ENCODE measurements at regions not wholly inside any gene's neighbourhood (a gene's known extent, or its start where the extent isn't known, plus 50 kb on each side); places are given as distances from the start of the nearest gene placed in this dataset.

- in situ Hi-C loops (cut with HindIII; ENCODE audit: low sequenced_read_pairs), result no loop called here
These were observed 406.0 kb downstream of the CTTN start for GRCh38 chr11:70804139-70804837.

DNA sequence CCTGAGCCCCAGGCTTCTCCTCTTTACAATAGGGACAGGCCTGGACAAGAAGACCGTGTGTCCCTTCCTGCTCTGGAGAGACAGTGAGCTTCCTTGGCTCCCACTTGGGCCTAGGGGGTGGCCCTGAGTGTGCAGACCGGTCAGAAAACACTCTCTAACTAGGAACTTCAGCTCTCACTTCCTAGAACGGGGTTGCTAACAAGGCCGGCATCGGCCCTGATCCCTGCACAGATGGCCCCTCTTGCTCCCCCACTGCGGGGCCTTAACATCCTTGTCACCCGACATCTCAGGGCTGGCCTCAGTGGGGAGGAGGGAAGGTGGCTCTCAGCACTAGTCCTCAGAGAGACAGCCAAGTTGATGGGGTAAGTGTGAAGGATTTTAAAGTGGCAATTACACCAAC is 406.9 kb downstream of the CTTN start:
- in situ Hi-C loops (cut with HindIII; ENCODE audit: low sequenced_read_pairs), result no loop called here

DNA sequence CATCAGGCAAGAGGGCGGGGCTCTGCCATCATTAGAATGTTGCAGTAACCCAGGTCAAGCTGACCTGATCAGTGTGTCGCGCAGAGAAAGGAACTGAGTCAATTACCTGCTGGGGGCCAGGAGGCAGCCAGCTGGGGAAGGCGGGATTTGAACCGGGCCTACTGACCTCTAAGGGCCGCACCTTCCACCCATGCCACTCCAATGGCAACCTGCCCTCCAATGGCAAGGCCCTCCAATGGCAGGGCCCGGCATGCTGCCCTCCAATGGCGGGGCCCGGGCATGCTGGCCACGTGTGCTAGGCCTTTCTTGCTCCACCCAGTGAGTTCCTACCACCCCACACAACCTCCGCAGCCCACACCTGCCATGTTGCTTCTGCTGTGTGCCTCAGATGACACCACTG is 407.6 kb downstream of the CTTN start:
- in situ Hi-C loops (cut with HindIII; ENCODE audit: low sequenced_read_pairs), result no loop called here

GRCh38 chr11:70806461-70807194 is 408.3 kb downstream of the CTTN start:
- in situ Hi-C loops (cut with HindIII; ENCODE audit: low sequenced_read_pairs), result no loop called here

DNA sequence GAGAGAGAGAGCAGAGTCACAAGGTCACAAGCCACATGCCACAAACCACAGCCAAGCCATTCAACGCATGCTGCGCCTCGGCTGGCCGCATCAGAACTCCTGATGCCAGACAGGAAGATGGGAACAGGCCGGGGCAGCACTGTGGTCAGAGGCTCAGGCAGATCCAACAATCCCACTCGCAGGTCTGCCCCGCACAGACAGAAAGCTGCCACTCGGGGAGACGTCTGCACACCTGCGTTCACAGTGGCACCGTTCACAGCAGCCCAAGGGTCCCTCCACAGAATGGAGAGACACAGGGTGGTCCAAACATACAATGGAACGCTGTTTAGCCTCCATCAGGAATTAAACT is 408.8 kb downstream of the CTTN start:
- in situ Hi-C loops (cut with HindIII; ENCODE audit: low sequenced_read_pairs), result no loop called here

DNA sequence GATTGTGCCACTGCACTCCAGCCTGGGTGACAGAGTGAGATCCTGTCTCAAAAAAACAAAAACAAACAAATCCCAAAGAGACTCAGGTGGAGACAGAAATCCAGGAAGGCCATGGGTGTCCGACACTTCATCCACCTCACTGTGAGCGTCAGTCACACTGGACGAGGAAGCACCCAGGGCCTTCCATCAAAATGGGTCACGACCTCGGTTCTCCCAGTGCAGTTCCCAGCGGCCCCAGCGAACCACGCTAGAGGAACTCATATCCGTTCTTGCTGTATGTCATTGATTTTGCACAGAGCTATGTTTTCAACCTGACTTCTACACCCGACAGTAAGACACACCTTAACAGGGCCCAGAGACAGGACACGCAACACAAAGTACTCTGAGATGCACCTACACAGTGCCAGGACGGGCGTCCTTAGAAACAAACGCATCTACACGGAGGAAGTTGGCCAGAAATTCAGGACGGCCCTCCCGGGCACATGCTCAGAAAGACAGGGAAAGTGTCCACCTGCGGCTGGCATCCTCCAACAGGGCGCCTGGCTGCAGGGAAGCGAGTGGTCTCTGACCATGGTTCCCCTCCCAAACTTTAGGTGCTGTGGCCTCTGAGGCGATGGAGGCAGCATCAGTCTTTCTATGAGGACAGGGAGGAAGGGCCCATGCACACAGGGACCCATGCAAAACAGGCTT is 410.5 kb downstream of the CTTN start:
- in situ Hi-C loops (cut with HindIII; ENCODE audit: low sequenced_read_pairs), result no loop called here

DNA sequence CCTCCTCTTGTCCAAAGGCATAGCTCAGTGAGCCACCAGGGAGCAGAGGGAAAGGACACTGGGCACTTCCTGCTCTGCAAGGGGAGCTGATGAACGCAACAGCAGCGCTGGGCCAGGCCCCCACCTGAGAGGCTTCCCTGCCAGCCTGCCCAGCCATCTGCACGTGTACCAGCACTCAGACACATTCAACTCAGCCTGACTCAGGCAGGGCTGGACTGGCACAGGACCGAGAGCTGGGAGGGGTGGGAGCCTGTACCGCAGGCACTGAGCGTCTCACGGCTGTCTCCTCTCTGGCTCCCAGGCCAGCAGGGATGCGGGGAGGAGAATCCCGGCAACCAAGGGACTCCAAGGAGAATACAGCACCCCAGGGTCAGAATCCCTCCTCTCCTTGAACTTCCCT is 411.8 kb downstream of the CTTN start:
- in situ Hi-C loops (cut with HindIII; ENCODE audit: low sequenced_read_pairs), result no loop called here

DNA sequence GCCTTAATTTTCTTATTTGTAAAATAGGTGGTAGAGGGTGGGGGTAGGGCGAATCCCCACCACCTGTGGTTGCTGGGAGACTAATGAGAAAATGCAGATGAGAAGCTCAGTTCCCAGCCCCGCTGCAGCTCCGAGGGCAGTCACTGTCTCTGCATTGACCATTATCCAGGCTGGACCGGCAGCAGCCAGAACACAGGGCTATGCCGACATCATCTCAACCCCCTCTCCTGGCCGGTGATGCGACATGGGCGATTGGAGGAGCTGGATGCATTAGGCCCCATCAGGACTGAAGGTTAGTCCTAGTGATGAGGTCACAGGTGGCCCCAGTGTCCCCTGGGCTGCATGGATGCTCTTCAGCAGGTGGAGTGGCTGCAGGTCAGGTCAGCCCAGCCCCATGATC is 412.4 kb downstream of the CTTN start:
- in situ Hi-C loops (cut with HindIII; ENCODE audit: low sequenced_read_pairs), result no loop called here

- in situ Hi-C loops (cut with HindIII; ENCODE audit: low sequenced_read_pairs), result no loop called here
These were observed 413.2 kb downstream of the CTTN start for GRCh38 chr11:70811483-70811882.

DNA sequence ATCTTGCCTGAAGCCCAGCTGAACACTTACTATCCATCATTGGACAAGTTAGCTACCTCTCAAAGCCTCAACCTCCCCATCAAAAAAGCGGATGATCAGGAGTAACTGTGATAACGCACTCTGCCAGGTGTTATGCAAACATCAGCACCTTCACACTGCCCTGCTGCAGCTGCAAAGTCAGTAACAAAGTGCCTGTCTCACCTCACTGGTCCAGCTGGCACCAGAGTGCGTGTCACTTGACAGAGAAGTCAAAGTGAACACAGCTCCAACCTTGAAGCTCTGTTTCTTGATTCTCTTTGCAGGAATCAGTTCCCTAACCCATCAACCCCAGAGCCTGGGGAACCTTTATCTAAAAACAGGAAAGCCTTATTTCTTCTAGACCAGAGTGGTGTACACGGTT is 413.6 kb downstream of the CTTN start:
- in situ Hi-C loops (cut with HindIII; ENCODE audit: low sequenced_read_pairs), result no loop called here

DNA sequence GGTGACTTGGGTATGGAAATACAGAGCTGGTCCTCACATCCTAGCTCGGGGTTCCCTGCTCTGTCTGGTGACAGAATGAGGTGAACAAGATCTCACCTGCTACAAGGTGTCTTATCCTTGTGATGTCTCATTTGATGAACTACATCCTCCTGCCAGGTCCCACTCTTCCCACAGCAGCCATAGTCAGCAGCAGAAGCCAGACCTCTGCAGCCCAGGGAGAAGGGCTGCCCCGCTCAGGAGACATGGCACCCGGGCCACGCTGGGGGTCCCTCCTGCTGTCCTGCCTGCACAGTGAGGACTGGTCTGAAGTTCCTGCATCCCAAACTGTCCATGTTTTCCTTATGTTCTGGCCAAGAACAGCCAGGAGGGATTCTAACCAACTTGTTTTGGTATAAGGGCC is 414.1 kb downstream of the CTTN start:
- in situ Hi-C loops (cut with HindIII; ENCODE audit: low sequenced_read_pairs), result no loop called here

DNA sequence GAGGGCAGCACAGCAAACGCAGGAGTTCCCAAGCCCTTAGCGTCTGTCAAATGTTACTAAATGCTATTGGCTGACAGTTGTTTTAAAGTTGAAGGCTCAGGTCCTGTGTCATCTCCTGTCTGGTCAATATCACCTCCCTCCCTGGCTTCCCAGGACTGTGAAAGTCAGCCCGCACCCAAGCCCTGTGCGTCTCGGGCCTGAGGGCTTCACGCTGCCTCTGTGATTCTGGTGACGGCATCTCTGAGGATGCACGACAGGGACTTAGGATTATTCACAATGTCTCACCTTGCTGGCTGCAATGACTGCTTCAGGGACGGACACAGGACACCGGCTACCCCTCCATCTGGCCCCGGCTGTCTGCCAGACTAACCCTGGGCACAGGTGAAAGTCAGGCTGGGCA is 415.3 kb downstream of the CTTN start:
- in situ Hi-C loops (cut with HindIII; ENCODE audit: low sequenced_read_pairs), result no loop called here

DNA sequence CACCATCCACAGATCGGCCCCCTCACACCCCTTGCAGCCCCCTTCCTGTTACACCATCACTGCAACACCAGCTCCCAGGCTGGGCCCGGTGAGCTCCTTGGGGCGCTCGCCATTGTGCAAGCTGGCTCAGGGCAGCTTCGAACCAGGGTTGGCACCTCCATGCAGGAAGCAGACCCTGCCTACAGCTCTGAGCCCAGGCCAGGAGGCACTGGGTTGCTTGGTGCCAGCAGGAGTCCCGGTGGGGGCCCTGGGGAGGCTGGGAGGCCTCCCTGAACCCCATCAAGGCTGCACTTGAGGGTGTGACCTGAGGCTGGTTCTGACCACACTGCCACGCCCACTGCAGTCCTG is 417.1 kb downstream of the CTTN start:
- in situ Hi-C loops (cut with HindIII; ENCODE audit: low sequenced_read_pairs), result no loop called here

DNA sequence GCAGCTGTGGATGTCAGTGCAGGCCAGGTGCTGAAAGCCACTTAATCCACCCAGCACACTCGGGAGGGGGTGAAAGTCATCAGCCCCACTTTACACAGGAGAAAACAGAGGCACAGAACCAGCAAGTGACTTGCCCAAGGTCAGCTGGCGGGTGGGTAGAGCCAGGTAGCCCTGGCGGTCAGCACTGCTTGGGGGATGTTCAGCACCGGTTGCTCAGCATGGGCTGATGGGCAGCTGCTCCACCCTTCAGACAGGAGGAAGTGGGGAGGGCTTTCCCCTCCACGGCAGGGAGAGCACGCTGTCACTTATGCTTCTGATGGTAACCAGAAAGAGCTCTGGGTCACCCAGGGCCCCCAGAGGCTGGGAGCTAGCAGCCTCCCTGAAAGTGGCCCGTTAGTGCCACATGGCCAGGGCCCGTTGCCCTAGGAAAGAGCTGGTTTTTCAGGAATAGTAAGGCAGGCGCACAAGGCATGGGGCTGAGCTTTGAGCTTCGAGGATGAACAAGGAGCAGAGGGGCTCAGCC is 417.9 kb downstream of the CTTN start:
- in situ Hi-C loops (cut with HindIII; ENCODE audit: low sequenced_read_pairs), result no loop called here

DNA sequence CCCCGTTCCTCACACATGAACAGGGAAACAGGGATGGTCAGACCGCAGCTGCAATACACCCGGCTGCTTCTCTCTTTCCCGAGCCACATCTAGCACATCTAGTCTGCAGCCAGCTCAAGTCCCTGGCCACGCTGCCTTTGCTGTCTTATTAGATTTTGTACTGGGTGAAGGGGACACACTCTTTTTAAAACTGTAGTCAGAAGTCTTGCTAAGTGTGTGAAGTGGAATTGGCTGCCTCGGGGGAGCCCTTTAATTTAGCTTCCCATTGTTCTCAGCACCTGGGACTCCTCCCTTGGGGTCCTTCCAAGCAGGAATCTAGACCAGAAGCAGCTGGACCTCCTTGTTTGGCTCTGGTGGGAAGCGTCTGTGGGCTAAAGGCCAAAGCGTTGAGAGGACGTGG is 420.0 kb downstream of the CTTN start:
- in situ Hi-C loops (cut with HindIII; ENCODE audit: low sequenced_read_pairs), result no loop called here

DNA sequence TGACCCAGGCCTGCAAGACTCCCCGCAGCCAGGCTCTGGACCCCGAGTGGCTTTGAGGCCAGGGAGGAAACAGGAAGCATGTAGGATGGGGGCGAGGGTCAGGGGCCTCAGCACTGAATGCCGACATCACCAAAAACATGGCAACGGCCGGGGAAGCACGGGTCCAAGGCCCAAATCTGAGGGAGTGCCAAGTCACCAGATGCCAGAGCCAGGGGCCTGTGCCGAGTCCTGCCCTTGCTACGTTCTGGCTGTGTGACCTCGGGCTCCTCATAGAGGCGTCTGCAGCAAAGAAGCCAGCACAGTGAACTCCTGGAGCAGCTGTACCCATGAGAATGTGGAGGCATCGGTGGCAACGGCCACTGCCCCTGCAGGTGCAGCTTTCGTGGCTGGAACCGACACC is 420.7 kb downstream of the CTTN start:
- in situ Hi-C loops (cut with HindIII; ENCODE audit: low sequenced_read_pairs), result no loop called here

- in situ Hi-C loops (cut with HindIII; ENCODE audit: low sequenced_read_pairs), result no loop called here
These were observed 422.0 kb downstream of the CTTN start for GRCh38 chr11:70820311-70820710.

DNA sequence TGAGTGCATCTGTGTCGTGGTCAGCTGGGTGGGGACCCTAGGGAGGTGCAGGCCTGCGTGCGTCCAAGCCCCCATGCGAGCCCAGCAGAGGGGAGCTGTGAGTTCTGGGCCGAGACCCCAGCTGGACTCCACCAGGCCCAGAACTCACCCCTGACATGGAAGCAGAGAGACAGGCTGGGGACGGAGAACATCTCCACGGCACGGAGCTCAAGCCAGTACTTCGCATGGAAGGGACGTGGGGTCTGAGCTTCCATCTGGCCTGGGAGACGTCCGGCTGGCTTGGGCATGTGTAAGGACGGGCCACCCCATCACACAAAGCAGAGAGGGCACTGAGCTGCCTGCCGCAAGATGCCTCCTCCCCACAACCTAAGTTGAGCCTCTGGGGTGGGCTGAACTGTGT is 422.4 kb downstream of the CTTN start:
- in situ Hi-C loops (cut with HindIII; ENCODE audit: low sequenced_read_pairs), result no loop called here

GRCh38 chr11:70823771-70824170 is 425.4 kb downstream of the CTTN start:
- in situ Hi-C loops (cut with HindIII; ENCODE audit: low sequenced_read_pairs), result no loop called here

DNA sequence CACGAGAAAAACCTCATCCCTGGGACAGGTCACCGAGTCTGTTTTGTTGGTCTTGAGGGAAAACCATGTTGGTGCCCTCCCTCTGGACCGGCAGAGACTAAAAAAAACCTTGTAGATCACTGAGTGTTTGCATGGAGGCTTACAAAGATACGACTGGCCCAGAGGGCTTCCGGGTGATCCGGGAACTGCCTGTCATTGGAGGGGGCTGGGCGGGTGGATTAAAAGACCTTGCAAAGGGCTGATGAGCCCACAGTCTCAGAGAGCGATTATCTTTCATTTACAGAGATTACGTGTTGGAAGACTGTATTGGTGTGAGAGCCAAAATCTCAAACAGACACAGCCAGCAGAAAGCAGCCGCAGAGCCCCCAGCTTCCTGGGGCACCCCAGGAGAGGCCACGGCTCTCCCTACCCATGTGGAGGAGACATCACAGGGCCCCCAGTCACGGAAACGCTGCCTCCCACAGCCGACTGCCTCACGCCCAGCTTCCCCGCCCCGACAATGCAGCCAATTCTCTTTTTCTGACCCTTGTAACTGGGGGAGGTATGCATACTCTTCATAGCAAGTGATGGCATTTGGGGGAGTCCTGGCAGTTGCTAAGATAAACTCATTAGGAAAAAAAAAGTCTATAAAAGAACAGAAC is 426.4 kb downstream of the CTTN start:
- in situ Hi-C loops (cut with HindIII; ENCODE audit: low sequenced_read_pairs), result no loop called here

GRCh38 chr11:70825893-70826540 is 426.4 kb downstream of the SHANK2 start:
- in situ Hi-C loops (cut with HindIII; ENCODE audit: low sequenced_read_pairs), result no loop called here
